PC-3 (cell line): ENCODE measurements at regions not wholly inside any gene's neighbourhood (a gene's known extent, or its start where the extent isn't known, plus 50 kb on each side); places are given as distances from the start of the nearest gene placed in this dataset.

Experiments used
- ATAC-seq: fragments of 200-7000 bp; cut with Tn5 transposase; 2 replicates; pipeline ENCODE4 v1.9.1; 2020; ENCODE audit warnings: mild to moderate bottlenecking, moderate library complexity
- BruUV-seq: library from RNA; stranded (reverse); fragments of 400-500 nt; replicated peaks from 2 replicates; lab custom pipeline; 2021; lab: Mats Ljungman, UMichigan
- CTCF ChIA-PET: fragments of 300-600 bp; sonication (Branson Sonifier 250); formaldehyde crosslinking; loops from one replicate; lab custom pipeline; 2022; ENCODE audit warnings: antibody characterized with exemption; lab: Charles Lee
- POLR2A ChIA-PET: fragments of 300-600 bp; sonication (Branson Sonifier 250); formaldehyde crosslinking; loops from one replicate; lab custom pipeline; 2022; ENCODE audit warnings: antibody characterized with exemption; ENCODE audit not compliant: unreplicated experiment; lab: Charles Lee
- DNase-seq: peaks from one replicate; pipeline ENCODE4 v3.0.0-alpha.2; 2015
- H2AFZ ChIP-seq: fragments of 300-600 bp; sonication (generic); 2 replicates; pipeline ENCODE4 v1.6.0; 2016; ENCODE audit warnings: antibody characterized with exemption, low read length
- H3F3A ChIP-seq: fragments of 300-600 bp; sonication (generic); one replicate; pipeline ENCODE4 v1.6.0; 2017; ENCODE audit warnings: antibody characterized with exemption, low read length, control low read depth, mild to moderate bottlenecking; ENCODE audit not compliant: unreplicated experiment
- H3K27ac ChIP-seq: fragments of 300-600 bp; sonication (generic); 2 replicates; pipeline ENCODE4 v1.5.1; 2016; ENCODE audit warnings: mild to moderate bottlenecking, low read length
- H3K27me3 ChIP-seq: fragments of 300-600 bp; sonication (generic); 2 replicates; pipeline ENCODE4 v1.6.1; 2016; ENCODE audit warnings: low read length, mixed read lengths
- H3K36me3 ChIP-seq: fragments of 300-600 bp; sonication (generic); 2 replicates; pipeline ENCODE4 v1.6.1; 2016; ENCODE audit warnings: low read depth, mixed run types, low read length, mixed read lengths
- H3K4me1 ChIP-seq: fragments of 300-600 bp; sonication (generic); 2 replicates; pipeline ENCODE4 v1.5.1; 2016; ENCODE audit warnings: low read length; ENCODE audit not compliant: insufficient read depth
- H3K4me2 ChIP-seq: fragments of 300-600 bp; sonication (generic); 2 replicates; pipeline ENCODE4 v1.6.0; 2016; ENCODE audit warnings: low read length
- H3K4me3 ChIP-seq: fragments of 300-600 bp; sonication (generic); 2 replicates; pipeline ENCODE4 v1.5.1; 2016; ENCODE audit warnings: mild to moderate bottlenecking, low read length, mixed read lengths
- H3K79me2 ChIP-seq: fragments of 300-600 bp; sonication (generic); 2 replicates; pipeline ENCODE4 v1.6.1; 2017; ENCODE audit warnings: low read length, mixed read lengths
- H3K9ac ChIP-seq: fragments of 300-600 bp; sonication (generic); 2 replicates; pipeline ENCODE4 v1.6.0; 2016; ENCODE audit warnings: mild to moderate bottlenecking, low read length
- H3K9me2 ChIP-seq: fragments of 300-600 bp; sonication (generic); replicated peaks from 2 replicates; pipeline ENCODE4 v1.6.1; 2016; ENCODE audit warnings: mixed run types, low read length, mixed read lengths
- H3K9me3 ChIP-seq: fragments of 300-600 bp; sonication (generic); 2 replicates; pipeline ENCODE4 v1.6.1; 2016; ENCODE audit warnings: low read length, mixed read lengths
- H4K20me1 ChIP-seq: fragments of 300-600 bp; sonication (generic); 2 replicates; pipeline ENCODE4 v1.6.1; 2016; ENCODE audit warnings: low read length, mixed read lengths
- CTCF ChIP-seq: fragments of 300-600 bp; sonication (generic); conservative IDR thresholded peaks from 2 replicates; pipeline ENCODE4 v1.5.1; 2017; ENCODE audit warnings: antibody characterized with exemption, low read depth, mild to moderate bottlenecking, low read length
- EZH2 ChIP-seq: fragments of 300-600 bp; sonication (generic); IDR thresholded peaks from one replicate; pipeline ENCODE4 v1.6.1; 2017; ENCODE audit warnings: antibody characterized with exemption, mild to moderate bottlenecking, low read length; ENCODE audit not compliant: unreplicated experiment
- EZH2phosphoT487 ChIP-seq: fragments of 300-600 bp; sonication (generic); IDR thresholded peaks from 2 replicates; pipeline ENCODE4 v1.6.1; 2018; ENCODE audit warnings: mild to moderate bottlenecking, antibody characterized with exemption, low read length, borderline replicate concordance
- intact Hi-C: fragments of 100-400 bp; cut with micrococcal nuclease; formaldehyde crosslinking; loops from 2 replicates; pipeline ENCODE4 v1.9.0; 2023

- Histone ChIP-seq H2AFZ (no peak overlapping the region), H3K36me3 (no peaks in the 10 kb centered on the region), H4K20me1 (no peaks in the 10 kb centered on the region), H3K27me3 (no peaks in the 10 kb centered on the region), H3K79me2 (no peaks in the 10 kb centered on the region), H3K4me3 (no peak overlapping the region), H3F3A (peaks cover 9% of the 10 kb centered on the region), H3K4me1 (peaks cover 34% of the 10 kb centered on the region), H3K9me3 (no peaks in the 10 kb centered on the region), H3K9ac (no peak overlapping the region), H3K27ac (peak overlapping the region; percentile 74), H3K4me2 (peak overlapping the region; percentile 41), H3K9me2 (no peaks in the 10 kb centered on the region)
- no TSS peak for BruUV-seq
- ChIA-PET POLR2A (no interaction called here), CTCF (no interaction called here)
- DNase-seq, result peak; percentile 89
- TF ChIP-seq EZH2phosphoT487 (no peak), EZH2 (no peak)
- peak; percentile 91 for ATAC-seq
- intact Hi-C loops, result loop anchor here (5.0 kb wide), 2 partner anchors 280 to 335 kb away; no protein-coding TSS in a partner anchor
Measured at GRCh38 chr1:199272628-199273086, 633.8 kb downstream of the PTPRC start.

- CTCF ChIA-PET, result interaction anchor here (0.7 kb wide), 1 partner anchor 149 kb away, joined by 3 read pairs; no protein-coding TSS in a partner anchor
- no peaks in the 10 kb centered on the region for H3K36me3 ChIP-seq
- H3K9me2 ChIP-seq, result no peaks in the 10 kb centered on the region
- H3K9me3 ChIP-seq, result no peaks in the 10 kb centered on the region
- H3F3A ChIP-seq, result peaks cover 9% of the 10 kb centered on the region
- ATAC-seq, result no peak
- BruUV-seq, result no TSS peak
- H3K4me3 ChIP-seq, result no peak overlapping the region
- H3K27ac ChIP-seq, result peak overlapping the region; percentile 74
- H2AFZ ChIP-seq, result no peak overlapping the region
- TF ChIP-seq EZH2phosphoT487 (no peak), CTCF (no peak), EZH2 (no peak)
- H3K79me2 ChIP-seq, result no peaks in the 10 kb centered on the region
- peaks cover 34% of the 10 kb centered on the region for H3K4me1 ChIP-seq
- DNase-seq, result peak; percentile 41
- intact Hi-C loops, result loop anchor here (5.0 kb wide), 2 partner anchors 278 to 337 kb away; no protein-coding TSS in a partner anchor
- POLR2A ChIA-PET, result no interaction called here
- no peaks in the 10 kb centered on the region for H4K20me1 ChIP-seq
- H3K9ac ChIP-seq, result no peak overlapping the region
- no peaks in the 10 kb centered on the region for H3K27me3 ChIP-seq
- H3K4me2 ChIP-seq, result peak overlapping the region; percentile 21; the same call in 1 of the 2 replicates
Measured at GRCh38 chr1:199273837-199274379, 635.1 kb downstream of the PTPRC start.

GRCh38 chr1:199279067-199279466 lies 640.2 kb downstream of the PTPRC start:
- intact Hi-C loops, result no loop called here

More at GRCh38 chr1:199279067-199279466, 640.2 kb downstream of the PTPRC start:
- no peaks in the 10 kb centered on the region for H3K79me2 ChIP-seq
- CTCF ChIA-PET, result no interaction called here
- no peaks in the 10 kb centered on the region for H3K9me2 ChIP-seq
- no peak overlapping the region for H3K4me3 ChIP-seq
- BruUV-seq, result no TSS peak
- no peak overlapping the region for H3K4me2 ChIP-seq
- no peaks in the 10 kb centered on the region for H3K27me3 ChIP-seq
- H3K9me3 ChIP-seq, result no peaks in the 10 kb centered on the region
- ATAC-seq, result no peak
- no peak overlapping the region for H3K27ac ChIP-seq
- H3K36me3 ChIP-seq, result no peaks in the 10 kb centered on the region
- H4K20me1 ChIP-seq, result no peaks in the 10 kb centered on the region
- H3K9ac ChIP-seq, result no peak overlapping the region
- POLR2A ChIA-PET, result no interaction called here
- TF ChIP-seq CTCF (no peak), EZH2 (no peak), EZH2phosphoT487 (no peak)
- peaks cover 6% of the 10 kb centered on the region for H3K4me1 ChIP-seq
- H3F3A ChIP-seq, result no peaks in the 10 kb centered on the region
- no peak overlapping the region for H2AFZ ChIP-seq
- peak; percentile 21 for DNase-seq
